DND-41 (cell line): ENCODE measurements at regions not wholly inside any gene's neighbourhood (a gene's known extent, or its start where the extent isn't known, plus 50 kb on each side); places are given as distances from the start of the nearest gene placed in this dataset.

Source experiments
- ATAC-seq: fragments of 200-7000 bp; cut with Tn5 transposase; 3 replicates; pipeline ENCODE4 v1.9.1; 2021; ENCODE audit warnings: low read depth; ENCODE audit not compliant: insufficient read depth
- DNase-seq: peaks from one replicate; pipeline ENCODE4 v3.0.0-alpha.2; 2020
- H2AFZ ChIP-seq: 2 replicates; pipeline ENCODE4 v1.6.0; 2012; ENCODE audit warnings: low read depth, low read length
- H3K27ac ChIP-seq: 2 replicates; pipeline ENCODE4 v1.5.1; 2012; ENCODE audit warnings: low read length, inconsistent platforms
- H3K27me3 ChIP-seq: fragments of 200-600 bp; sonication (generic); 2 replicates; pipeline ENCODE4 v1.6.0; 2012; ENCODE audit warnings: low read length, mild to moderate bottlenecking, inconsistent platforms; ENCODE audit not compliant: insufficient read depth, poor library complexity
- H3K36me3 ChIP-seq: 2 replicates; pipeline ENCODE4 v1.5.1; 2012; ENCODE audit warnings: low read length, inconsistent platforms; ENCODE audit not compliant: insufficient read depth
- H3K4me1 ChIP-seq: 2 replicates; pipeline ENCODE4 v1.5.1; 2012; ENCODE audit warnings: mild to moderate bottlenecking, low read length; ENCODE audit not compliant: insufficient read depth
- H3K4me2 ChIP-seq: 2 replicates; pipeline ENCODE4 v1.6.0; 2012; ENCODE audit warnings: mild to moderate bottlenecking, moderate library complexity, low read length, inconsistent platforms; ENCODE audit not compliant: insufficient read depth
- H3K4me3 ChIP-seq, 2 experiments: fragments of 200-600 bp in 1 of 2; shearing (Covaris generic) in 1 of 2; 2 replicates each; pipeline ENCODE4 v1.5.1; 2012 to 2016; ENCODE audit warnings: inconsistent platforms in 2 of 2, low read length in 2 of 2, mild to moderate bottlenecking in 2 of 2, low read depth in 1 of 2, moderate library complexity in 1 of 2
- H3K79me2 ChIP-seq: 2 replicates; pipeline ENCODE4 v1.6.0; 2012; ENCODE audit warnings: low read length, inconsistent platforms; ENCODE audit not compliant: insufficient read depth
- H3K9ac ChIP-seq: 2 replicates; pipeline ENCODE4 v1.6.0; 2012; ENCODE audit warnings: low read depth, mild to moderate bottlenecking, inconsistent platforms, low read length, moderate library complexity
- H3K9me3 ChIP-seq: 2 replicates; pipeline ENCODE4 v1.5.1; 2012; ENCODE audit warnings: low read length, moderate library complexity, mild to moderate bottlenecking, inconsistent platforms; ENCODE audit not compliant: insufficient read depth, severe bottlenecking
- H4K20me1 ChIP-seq: 2 replicates; pipeline ENCODE4 v1.6.0; 2012; ENCODE audit warnings: low read length; ENCODE audit not compliant: insufficient read depth
- CTCF ChIP-seq: IDR thresholded peaks from 2 replicates; pipeline ENCODE4 v1.5.1; 2012; ENCODE audit warnings: borderline replicate concordance, low read length, moderate library complexity, mild to moderate bottlenecking; ENCODE audit not compliant: poor library complexity, severe bottlenecking; ENCODE audit errors: extremely low read depth
- EZH2 ChIP-seq: IDR thresholded peaks from 3 replicates; pipeline ENCODE4 v1.6.1; 2012; ENCODE audit warnings: borderline replicate concordance, low read depth, mild to moderate bottlenecking, moderate library complexity, low read length, inconsistent platforms; ENCODE audit not compliant: severe bottlenecking

- Histone ChIP-seq H3K4me1 (no peaks in the 10 kb centered on the region), H3K4me2 (no peak overlapping the region), H4K20me1 (no peaks in the 10 kb centered on the region), H2AFZ (no peak overlapping the region), H3K27ac (no peak overlapping the region), H3K79me2 (no peaks in the 10 kb centered on the region), H3K4me3 (no peak overlapping the region), H3K36me3 (no peaks in the 10 kb centered on the region), H3K27me3 (no peaks in the 10 kb centered on the region), H3K9ac (no peak overlapping the region), H3K9me3 (no peaks in the 10 kb centered on the region)
- DNase-seq (no peak), ATAC-seq (no peak)
- TF ChIP-seq CTCF (no peak), EZH2 (no peak)
Measured at GRCh38 chrX:39361736-39362135, 560.5 kb downstream of the MID1IP1 start.

DNA sequence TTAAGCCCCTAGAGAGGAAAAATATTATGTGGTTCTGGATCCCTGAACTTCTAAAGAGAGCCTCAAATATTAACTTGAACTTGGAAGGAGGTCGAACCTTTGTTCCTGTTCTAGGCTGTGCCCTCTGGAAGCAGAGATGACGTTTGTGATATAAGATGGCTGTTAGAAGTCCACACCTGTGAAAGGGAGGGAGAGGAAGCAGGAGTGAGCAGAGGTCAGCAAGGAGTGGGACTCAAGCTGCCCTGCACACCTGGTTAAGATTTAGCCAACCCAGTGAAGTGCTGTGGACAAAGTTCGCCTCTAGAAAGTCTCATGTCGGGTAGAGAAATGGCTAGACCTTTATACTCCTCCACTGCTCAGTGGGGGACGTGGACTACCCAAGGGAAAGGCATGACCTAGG, 566.2 kb downstream of the MID1IP1 start:
- H2AFZ ChIP-seq = no peak overlapping the region
- H3K36me3 ChIP-seq = no peaks in the 10 kb centered on the region
- no peak overlapping the region for H3K9ac ChIP-seq
- H3K4me3 ChIP-seq = no peak overlapping the region
- no peaks in the 10 kb centered on the region for H3K27me3 ChIP-seq
- no peaks in the 10 kb centered on the region for H3K4me1 ChIP-seq
- H3K9me3 ChIP-seq = no peaks in the 10 kb centered on the region
- no peak overlapping the region for H3K27ac ChIP-seq
- no peak overlapping the region for H3K4me2 ChIP-seq
- TF ChIP-seq EZH2 (no peak), CTCF (no peak)
- no peaks in the 10 kb centered on the region for H4K20me1 ChIP-seq
- DNase-seq (no peak), ATAC-seq (no peak)
- H3K79me2 ChIP-seq = no peaks in the 10 kb centered on the region

DNA sequence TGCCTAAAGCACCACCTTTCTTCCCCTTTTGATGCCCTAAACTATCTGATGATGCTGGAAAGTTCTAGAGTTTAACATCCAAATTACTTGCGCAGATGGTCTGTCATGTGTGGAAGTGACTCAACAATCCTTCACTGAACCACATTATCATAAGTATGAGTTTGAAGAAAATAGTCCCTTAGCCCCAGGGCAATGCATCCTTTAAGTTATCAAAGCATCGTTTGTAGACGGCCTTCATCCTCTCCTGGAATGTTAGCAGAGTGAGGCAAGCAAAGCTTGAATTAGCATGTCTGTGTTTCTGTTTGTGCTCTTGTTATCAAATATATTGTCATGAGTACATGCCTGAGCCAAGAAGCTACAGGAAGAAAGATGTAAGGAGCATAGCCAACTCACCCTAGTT, 570.9 kb downstream of the MID1IP1 start:
- no peak overlapping the region for H3K4me3 ChIP-seq
- no peak for ATAC-seq
- TF ChIP-seq CTCF (no peak), EZH2 (no peak)
- no peaks in the 10 kb centered on the region for H3K4me1 ChIP-seq
- H3K9me3 ChIP-seq = no peaks in the 10 kb centered on the region
- no peak overlapping the region for H3K27ac ChIP-seq
- no peaks in the 10 kb centered on the region for H3K36me3 ChIP-seq
- no peak overlapping the region for H3K4me2 ChIP-seq
- DNase-seq = no peak
- no peak overlapping the region for H3K9ac ChIP-seq
- no peaks in the 10 kb centered on the region for H3K27me3 ChIP-seq
- no peaks in the 10 kb centered on the region for H3K79me2 ChIP-seq
- no peaks in the 10 kb centered on the region for H4K20me1 ChIP-seq
- H2AFZ ChIP-seq = no peak overlapping the region

DNA sequence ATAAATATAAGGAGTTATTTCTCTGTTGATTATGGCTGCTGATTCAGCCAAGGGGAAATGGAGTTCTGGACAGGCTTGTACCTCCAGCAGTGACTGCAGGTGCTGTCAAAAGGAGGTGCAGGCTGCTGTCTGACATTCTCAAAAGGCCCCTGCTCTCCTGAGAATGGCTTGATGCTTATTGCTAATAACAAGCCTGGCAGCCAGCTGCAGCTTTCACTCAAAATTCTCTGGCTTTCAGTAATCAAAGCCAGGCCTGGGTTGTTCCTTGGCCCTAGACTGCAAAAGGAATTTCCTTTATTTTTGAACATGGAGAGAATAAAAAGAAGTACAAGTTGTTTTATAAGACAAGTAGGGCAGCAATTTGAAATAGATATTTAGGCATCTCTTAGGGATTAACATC, 575.9 kb downstream of the MID1IP1 start:
- no peaks in the 10 kb centered on the region for H3K79me2 ChIP-seq
- no peak overlapping the region for H2AFZ ChIP-seq
- no peak overlapping the region for H3K27ac ChIP-seq
- H4K20me1 ChIP-seq = no peaks in the 10 kb centered on the region
- no peaks in the 10 kb centered on the region for H3K4me1 ChIP-seq
- no peaks in the 10 kb centered on the region for H3K27me3 ChIP-seq
- DNase-seq (no peak), ATAC-seq (no peak)
- no peak overlapping the region for H3K9ac ChIP-seq
- no peak overlapping the region for H3K4me2 ChIP-seq
- no peaks in the 10 kb centered on the region for H3K9me3 ChIP-seq
- no peak overlapping the region for H3K4me3 ChIP-seq
- TF ChIP-seq CTCF (no peak), EZH2 (no peak)
- no peaks in the 10 kb centered on the region for H3K36me3 ChIP-seq
